ENCODE measurements at regions not wholly inside any gene's neighbourhood (a gene's known extent, or its start where the extent isn't known, plus 50 kb on each side); places are given as distances from the start of the nearest gene placed in this dataset.

DNA sequence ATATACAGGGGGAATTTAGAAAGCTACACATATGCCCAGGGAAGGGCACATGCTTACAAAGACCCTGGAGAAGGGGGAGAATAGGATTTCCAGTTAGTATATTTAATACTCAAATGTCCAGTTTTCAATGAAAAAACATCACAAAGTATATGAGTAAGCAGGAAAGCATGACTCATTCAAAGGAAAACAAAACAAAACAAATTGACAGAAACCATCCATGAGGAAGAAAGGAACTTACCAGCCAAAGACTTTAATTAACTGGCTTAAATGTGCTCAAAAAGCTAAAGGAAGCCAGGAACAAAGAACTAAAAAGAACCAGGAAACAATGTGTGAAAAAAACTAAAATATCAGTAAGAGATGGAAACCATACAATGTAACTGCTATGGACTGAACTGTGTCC is 716.2 kb upstream of the ARGLU1 start:
- Mint-ChIP-seq H3K9me3 (peaks cover 16% of the 10 kb centered on the region), H3K36me3 (ENCODE audit: low read depth) (no peaks in the 10 kb centered on the region), H3K4me1 (ENCODE audit: low read depth) (no peaks in the 10 kb centered on the region), H3K27ac (no peak overlapping the region), H3K27me3 (no peaks in the 10 kb centered on the region), H3K4me3 (no peak overlapping the region)

DNA sequence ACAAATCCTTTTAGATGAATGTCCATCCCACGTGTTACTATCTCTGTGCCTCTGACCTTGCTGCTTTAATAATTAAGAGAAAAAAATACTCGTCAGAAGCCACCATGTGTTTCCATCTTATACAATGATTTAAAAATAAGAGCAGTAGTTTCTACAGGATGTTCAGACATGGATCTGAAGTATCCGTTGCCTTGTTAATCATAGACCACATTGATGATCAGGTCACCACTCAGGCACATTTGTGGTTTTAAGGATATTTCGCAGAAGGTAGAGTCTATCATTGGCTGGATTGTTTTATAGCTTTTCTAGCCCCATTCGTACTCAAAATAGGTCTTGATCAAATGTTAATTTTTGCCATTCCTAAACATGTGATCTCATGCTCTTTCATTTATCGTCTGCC is 710.0 kb upstream of the ARGLU1 start:
- Mint-ChIP-seq H3K27me3 (no peaks in the 10 kb centered on the region), H3K4me3 (no peak overlapping the region), H3K27ac (no peak overlapping the region), H3K4me1 (ENCODE audit: low read depth) (no peaks in the 10 kb centered on the region), H3K9me3 (peaks cover 10% of the 10 kb centered on the region), H3K36me3 (ENCODE audit: low read depth) (no peaks in the 10 kb centered on the region)

DNA sequence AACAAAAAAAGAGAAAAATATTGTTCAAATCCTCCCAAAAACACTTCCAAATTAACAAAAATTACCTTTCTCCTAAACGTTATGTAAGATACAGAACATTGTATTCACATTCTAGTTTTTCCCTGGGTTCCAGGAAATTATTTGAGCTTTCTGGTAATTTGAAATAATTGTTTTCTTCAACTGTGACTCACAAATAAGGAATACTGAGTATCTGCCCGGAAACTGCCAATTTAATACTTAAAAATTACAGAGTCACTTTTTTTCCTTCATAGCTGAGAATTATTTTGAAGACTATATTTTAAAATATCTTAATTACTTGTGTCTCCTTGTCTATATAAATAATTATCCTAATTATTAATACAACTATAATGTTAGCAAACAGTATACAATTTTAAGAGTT is 709.0 kb upstream of the ARGLU1 start:
- Mint-ChIP-seq H3K9me3 (peaks cover 10% of the 10 kb centered on the region), H3K27me3 (no peaks in the 10 kb centered on the region), H3K4me3 (no peak overlapping the region), H3K27ac (no peak overlapping the region), H3K4me1 (ENCODE audit: low read depth) (no peaks in the 10 kb centered on the region), H3K36me3 (ENCODE audit: low read depth) (no peaks in the 10 kb centered on the region)

DNA sequence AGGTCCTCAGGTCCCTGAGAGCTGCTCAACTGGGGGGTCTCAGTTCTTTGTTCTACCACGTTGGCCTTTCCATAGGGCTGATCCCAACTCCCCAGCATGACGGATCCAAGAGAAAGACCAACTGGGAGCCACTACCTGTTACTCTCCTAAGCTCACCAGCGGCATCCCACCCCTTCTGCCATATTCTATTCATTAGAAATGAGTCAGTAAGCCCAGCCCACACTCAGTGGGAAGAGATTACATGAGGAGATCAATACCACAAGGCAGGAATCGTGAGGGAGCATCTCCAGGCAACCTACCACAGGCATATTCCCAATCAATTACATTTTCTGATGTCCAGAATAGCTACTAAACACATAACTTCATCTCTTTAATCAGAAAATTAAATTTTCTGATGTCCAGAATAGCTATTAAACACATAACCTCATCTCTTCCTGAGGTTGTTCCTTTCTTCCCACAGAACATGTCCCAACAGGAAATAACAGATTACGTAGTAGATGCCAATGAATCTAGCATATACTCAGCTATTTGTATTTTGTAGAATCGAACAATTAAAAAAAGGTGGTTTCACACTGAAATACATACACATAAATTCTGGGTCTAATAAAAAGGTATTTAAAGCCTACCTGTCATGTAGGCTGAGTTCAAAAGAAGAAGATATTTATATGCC is 708.1 kb upstream of the ARGLU1 start:
- no peak overlapping the region for H3K4me3 Mint-ChIP-seq
- H3K27ac Mint-ChIP-seq, result no peak overlapping the region
- peaks cover 8% of the 10 kb centered on the region for H3K9me3 Mint-ChIP-seq
- no peaks in the 10 kb centered on the region for H3K4me1 Mint-ChIP-seq (ENCODE audit: low read depth)
- no peaks in the 10 kb centered on the region for H3K27me3 Mint-ChIP-seq
- no peaks in the 10 kb centered on the region for H3K36me3 Mint-ChIP-seq (ENCODE audit: low read depth)

DNA sequence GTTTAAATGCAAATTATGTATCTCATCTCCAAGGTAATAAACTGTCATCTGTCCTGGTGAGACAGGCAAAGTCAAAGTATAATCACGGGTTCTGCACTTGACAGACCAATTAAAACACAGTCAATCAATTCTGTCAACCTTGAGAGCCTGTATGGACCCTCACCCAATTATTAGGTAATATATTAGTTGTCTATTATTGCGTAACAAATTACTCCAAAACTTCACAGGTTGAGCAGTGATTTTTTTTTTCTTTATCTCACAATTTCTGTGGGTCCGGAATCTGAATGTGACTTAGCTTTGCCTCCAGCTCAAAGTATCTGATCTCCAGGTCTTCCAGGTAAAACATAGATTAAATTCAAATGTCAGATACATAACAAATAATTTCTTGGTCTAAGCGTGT is 707.4 kb upstream of the ARGLU1 start:
- peaks cover 7% of the 10 kb centered on the region for H3K9me3 Mint-ChIP-seq

DNA sequence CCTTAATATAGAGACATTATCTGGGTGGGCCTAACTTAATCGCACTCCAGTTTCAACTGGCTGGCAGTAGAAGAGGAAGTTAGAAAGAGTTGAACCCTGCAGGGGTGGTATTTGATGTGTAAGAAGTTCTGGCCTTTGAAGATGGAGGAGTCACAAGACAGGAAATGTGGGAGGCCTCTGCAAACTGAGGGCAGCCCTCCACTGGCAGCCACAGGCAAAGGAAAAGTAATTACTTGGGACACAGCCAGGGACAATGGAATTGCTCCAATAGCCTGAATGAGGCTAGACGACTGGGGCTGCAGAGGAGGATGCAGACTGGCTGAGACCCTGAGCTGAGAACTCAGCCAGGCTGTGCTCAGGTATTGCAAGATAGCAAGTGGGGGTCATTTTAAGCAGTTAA is 703.3 kb upstream of the ARGLU1 start:
- H3K9me3 Mint-ChIP-seq, result peaks cover 13% of the 10 kb centered on the region
- no peak overlapping the region for H3K27ac Mint-ChIP-seq
- H3K27me3 Mint-ChIP-seq, result no peaks in the 10 kb centered on the region
- no peaks in the 10 kb centered on the region for H3K4me1 Mint-ChIP-seq (ENCODE audit: low read depth)
- no peaks in the 10 kb centered on the region for H3K36me3 Mint-ChIP-seq (ENCODE audit: low read depth)
- no peak overlapping the region for H3K4me3 Mint-ChIP-seq

More for the DNA sequence above, 707.4 kb upstream of the ARGLU1 start:
- no peaks in the 10 kb centered on the region for H3K4me1 Mint-ChIP-seq (ENCODE audit: low read depth)
- H3K27ac Mint-ChIP-seq, result no peak overlapping the region
- no peaks in the 10 kb centered on the region for H3K27me3 Mint-ChIP-seq
- H3K36me3 Mint-ChIP-seq (ENCODE audit: low read depth), result no peaks in the 10 kb centered on the region
- no peak overlapping the region for H3K4me3 Mint-ChIP-seq

DNA sequence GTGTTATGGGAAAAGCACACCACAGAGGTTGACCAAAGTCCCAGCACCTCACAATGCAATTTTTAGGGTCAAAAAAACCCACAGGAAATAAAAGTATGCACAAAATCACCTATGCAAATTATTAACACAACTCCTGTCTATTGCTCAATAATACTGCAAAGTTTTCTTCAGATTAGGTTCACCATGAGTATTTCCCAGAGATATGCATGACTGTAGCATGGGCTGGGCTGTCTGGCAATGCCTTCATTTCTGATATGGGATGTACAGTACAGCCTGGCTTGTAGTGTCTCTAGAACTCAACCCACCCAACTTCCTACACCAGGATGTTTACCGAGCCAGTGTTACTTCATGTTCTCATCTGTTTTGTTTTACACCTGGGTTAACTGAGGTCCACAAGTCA is 698.7 kb upstream of the ARGLU1 start:
- no peaks in the 10 kb centered on the region for H3K4me1 Mint-ChIP-seq (ENCODE audit: low read depth)
- no peaks in the 10 kb centered on the region for H3K36me3 Mint-ChIP-seq (ENCODE audit: low read depth)
- H3K27ac Mint-ChIP-seq, result no peak overlapping the region
- H3K4me3 Mint-ChIP-seq, result no peak overlapping the region
- H3K9me3 Mint-ChIP-seq, result peaks cover 10% of the 10 kb centered on the region
- H3K27me3 Mint-ChIP-seq, result no peaks in the 10 kb centered on the region

DNA sequence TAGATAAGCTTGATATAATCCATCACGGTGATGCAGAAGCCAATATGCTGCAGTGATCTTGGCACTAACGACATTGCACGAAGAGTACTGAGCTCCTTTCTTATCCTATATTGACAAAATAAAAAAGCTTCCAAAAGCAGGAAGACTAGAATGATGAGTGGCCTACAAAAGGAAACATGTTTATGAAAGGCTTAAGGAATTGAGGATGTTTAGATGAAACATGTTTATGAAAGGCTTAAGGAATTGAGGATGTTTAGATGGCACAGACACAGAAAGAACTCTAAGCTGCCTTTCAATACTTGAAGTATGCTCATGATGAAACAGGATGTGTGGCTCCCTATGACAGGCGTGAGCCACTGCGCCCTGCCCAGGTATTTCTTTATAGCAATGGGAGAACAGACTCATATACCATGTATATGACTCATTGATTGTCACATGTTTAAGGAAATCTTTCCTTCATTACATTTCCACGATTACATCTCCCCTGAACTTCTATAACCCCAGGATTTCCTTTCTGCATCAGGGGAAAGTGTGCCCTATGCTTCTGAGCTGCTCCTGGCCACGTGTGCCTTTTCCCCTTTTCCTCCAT is 690.8 kb upstream of the ARGLU1 start:
- H3K27ac Mint-ChIP-seq, result no peak overlapping the region
- no peak overlapping the region for H3K4me3 Mint-ChIP-seq
- no peaks in the 10 kb centered on the region for H3K4me1 Mint-ChIP-seq (ENCODE audit: low read depth)
- H3K9me3 Mint-ChIP-seq, result peaks cover 3% of the 10 kb centered on the region
- H3K36me3 Mint-ChIP-seq (ENCODE audit: low read depth), result no peaks in the 10 kb centered on the region
- no peaks in the 10 kb centered on the region for H3K27me3 Mint-ChIP-seq

DNA sequence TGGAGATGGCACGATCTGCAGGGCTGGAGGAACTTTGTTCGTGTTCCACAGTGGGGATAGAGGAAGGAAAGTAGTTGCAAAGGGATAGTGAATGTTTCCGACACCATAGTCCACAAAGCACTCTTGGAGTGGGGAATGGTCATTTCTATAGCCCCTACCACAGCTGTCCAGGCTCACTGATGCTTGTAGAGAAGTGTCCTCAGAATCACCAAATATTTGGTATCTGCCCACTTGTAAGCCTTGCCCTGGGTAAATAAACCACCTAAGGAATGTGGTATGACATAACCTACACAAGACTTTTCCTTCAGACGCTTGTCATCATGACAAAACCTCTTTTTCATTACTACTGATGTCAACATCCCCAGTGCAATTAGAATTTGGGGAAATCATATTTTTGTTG is 686.5 kb upstream of the ARGLU1 start:
- H3K36me3 Mint-ChIP-seq (ENCODE audit: low read depth), result no peaks in the 10 kb centered on the region
- peaks cover 3% of the 10 kb centered on the region for H3K9me3 Mint-ChIP-seq

DNA sequence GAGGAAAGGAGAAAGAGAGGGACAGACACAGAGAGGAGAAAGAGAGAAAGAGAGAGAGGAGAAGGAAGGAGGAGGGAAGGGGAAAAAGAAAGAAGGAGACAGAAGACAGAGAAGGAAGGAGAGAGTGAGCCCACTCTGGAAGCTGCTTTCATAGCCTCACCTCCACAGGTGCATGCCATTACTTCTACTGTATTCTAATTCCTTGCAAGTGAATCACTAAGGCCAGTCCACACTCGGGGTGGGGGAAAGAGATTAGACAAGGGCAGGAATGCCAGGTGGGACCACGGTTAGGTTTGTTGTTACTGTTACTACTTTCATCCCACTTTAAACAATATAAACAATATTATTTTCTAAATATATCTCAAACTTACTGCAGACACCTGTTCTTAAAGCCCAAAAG is 684.5 kb upstream of the ARGLU1 start:
- Mint-ChIP-seq H3K4me3 (no peak overlapping the region), H3K27ac (no peak overlapping the region), H3K4me1 (ENCODE audit: low read depth) (no peaks in the 10 kb centered on the region)

More for the DNA sequence above, 686.5 kb upstream of the ARGLU1 start:
- no peaks in the 10 kb centered on the region for H3K4me1 Mint-ChIP-seq (ENCODE audit: low read depth)
- H3K4me3 Mint-ChIP-seq, result no peak overlapping the region
- H3K27me3 Mint-ChIP-seq, result no peaks in the 10 kb centered on the region
- H3K27ac Mint-ChIP-seq, result no peak overlapping the region

DNA sequence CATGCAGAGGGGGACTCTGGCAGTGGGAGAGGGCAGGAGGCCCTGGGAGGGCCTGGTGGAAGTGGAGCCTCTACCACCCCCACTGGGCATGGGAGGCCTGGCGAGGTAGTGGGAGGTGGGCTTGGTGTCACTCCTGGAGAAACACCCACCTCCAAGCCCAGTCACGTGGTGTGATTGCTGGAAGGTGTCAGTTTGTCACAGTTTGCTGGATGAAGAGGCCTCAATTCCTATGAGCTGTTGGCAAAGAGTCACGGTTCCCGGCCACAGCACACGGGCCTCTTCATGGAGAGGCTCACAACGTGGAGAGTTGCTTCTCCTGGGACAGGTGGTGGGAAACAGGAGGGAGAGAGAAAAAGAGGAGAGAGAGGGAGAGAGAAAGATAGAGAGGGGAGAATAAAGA is 684.1 kb upstream of the ARGLU1 start:
- Mint-ChIP-seq H3K4me3 (no peak overlapping the region), H3K36me3 (ENCODE audit: low read depth) (no peaks in the 10 kb centered on the region), H3K4me1 (ENCODE audit: low read depth) (no peaks in the 10 kb centered on the region), H3K9me3 (peaks cover 3% of the 10 kb centered on the region), H3K27ac (no peak overlapping the region), H3K27me3 (no peaks in the 10 kb centered on the region)

More for the DNA sequence above, 684.5 kb upstream of the ARGLU1 start:
- H3K36me3 Mint-ChIP-seq (ENCODE audit: low read depth), result no peaks in the 10 kb centered on the region
- H3K9me3 Mint-ChIP-seq, result peaks cover 3% of the 10 kb centered on the region
- H3K27me3 Mint-ChIP-seq, result no peaks in the 10 kb centered on the region

DNA sequence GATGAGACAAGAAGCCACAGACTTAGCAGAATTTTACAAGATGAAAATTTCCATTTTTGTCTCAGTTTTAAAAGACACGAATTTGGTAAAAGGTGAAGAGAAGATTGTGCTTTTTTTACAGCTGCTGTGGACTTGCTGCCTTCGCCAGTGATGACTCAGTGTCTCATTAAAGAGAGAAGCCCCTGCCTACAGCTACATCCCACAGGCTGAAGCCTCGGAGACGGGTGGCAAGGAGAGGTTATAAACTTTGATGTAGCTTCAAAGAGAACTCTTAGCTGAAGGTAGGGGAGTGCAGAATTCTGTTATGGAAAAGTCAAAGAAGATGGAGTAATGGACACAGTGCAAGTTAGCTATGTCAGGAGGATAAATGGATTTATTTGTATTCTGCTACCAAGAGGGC is 683.4 kb upstream of the ARGLU1 start:
- Mint-ChIP-seq H3K4me1 (ENCODE audit: low read depth) (no peaks in the 10 kb centered on the region), H3K27ac (no peak overlapping the region), H3K9me3 (peaks cover 3% of the 10 kb centered on the region), H3K4me3 (no peak overlapping the region), H3K27me3 (no peaks in the 10 kb centered on the region), H3K36me3 (ENCODE audit: low read depth) (no peaks in the 10 kb centered on the region)

DNA sequence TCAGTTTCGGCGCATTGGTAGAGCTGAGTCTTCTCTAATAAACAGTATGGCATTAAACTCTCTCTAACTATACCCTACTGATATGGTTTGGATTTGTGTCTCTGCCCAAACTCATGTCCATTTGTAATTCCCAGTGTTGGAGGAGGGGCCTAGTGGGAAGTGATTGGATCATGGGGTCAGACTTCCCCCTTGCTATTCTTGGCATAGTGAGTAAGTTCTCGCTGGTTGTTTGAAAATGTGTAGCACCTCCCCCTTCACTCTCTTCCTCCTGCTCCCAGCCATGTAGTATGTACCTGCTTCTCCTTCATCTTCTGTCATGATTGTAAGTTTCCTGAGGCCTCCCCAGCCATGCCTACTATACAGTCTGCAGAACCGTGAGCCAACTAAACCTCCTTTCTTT is 682.7 kb upstream of the ARGLU1 start:
- H3K36me3 Mint-ChIP-seq (ENCODE audit: low read depth), result no peaks in the 10 kb centered on the region
- no peaks in the 10 kb centered on the region for H3K27me3 Mint-ChIP-seq
- peaks cover 3% of the 10 kb centered on the region for H3K9me3 Mint-ChIP-seq
- H3K4me1 Mint-ChIP-seq (ENCODE audit: low read depth), result no peaks in the 10 kb centered on the region
- H3K4me3 Mint-ChIP-seq, result no peak overlapping the region
- H3K27ac Mint-ChIP-seq, result no peak overlapping the region

DNA sequence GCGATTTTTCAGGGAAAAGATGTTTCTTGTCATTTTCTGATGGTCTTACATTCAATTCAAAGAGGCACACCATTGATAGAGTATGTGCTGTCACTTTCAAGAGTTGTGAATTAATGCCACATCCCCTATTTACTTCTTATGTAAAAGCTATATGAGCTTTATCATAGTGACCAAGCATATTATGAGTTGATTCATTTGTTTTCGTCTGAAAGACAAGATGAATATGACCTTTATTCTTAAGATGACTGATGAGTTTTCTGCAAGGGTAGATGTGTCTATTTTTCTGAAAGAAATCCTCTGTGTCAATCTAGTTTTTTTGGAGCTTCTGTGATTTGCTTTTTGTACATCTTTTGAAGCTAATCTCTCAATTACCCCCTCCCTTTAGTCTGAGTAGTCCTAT is 676.3 kb upstream of the ARGLU1 start:
- Mint-ChIP-seq H3K27me3 (no peaks in the 10 kb centered on the region), H3K4me1 (ENCODE audit: low read depth) (no peaks in the 10 kb centered on the region), H3K27ac (no peak overlapping the region), H3K4me3 (no peak overlapping the region), H3K36me3 (ENCODE audit: low read depth) (no peaks in the 10 kb centered on the region), H3K9me3 (no peaks in the 10 kb centered on the region)

DNA sequence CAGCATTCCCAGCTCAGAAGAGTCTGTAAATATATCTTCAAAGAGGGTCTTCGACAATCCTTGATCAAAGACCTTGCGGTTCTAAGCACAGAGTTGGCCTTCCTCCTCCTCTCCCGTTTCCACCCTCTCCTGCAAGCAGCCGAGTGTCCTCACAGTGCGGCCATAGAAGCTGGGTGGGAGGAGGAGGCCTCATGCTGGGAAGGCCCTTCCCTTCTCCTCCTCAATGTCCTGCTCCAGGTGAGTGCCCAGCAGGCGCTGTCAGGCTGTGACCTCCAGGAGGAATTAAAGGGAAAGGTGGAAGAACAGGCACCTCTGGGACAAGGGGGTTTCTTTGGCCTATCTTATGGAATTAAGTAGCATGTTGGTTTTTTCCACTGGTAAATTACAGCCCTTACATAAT is 674.2 kb upstream of the ARGLU1 start:
- Mint-ChIP-seq H3K27me3 (no peaks in the 10 kb centered on the region), H3K27ac (no peak overlapping the region), H3K4me3 (no peak overlapping the region), H3K9me3 (no peaks in the 10 kb centered on the region), H3K4me1 (ENCODE audit: low read depth) (no peaks in the 10 kb centered on the region), H3K36me3 (ENCODE audit: low read depth) (no peaks in the 10 kb centered on the region)

DNA sequence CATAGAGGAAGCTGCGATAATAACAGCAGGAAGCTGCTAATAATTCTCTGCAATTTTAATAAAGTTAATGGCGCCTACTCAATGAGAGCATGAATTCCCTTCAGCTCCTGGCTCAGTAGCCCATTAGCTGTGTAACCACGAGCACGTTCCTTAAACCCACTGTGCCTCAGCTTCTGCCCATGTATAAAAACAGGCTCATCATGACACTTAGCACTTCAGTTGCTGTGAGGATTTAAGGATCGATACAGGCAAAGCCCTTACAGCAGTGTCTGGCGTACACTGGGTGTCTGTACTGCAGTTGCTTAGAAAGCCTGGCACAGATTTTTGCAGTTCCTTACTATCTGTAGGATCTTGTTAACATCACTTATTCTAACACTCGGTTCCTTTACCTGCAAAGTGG is 673.4 kb upstream of the ARGLU1 start:
- Mint-ChIP-seq H3K4me3 (no peak overlapping the region), H3K9me3 (no peaks in the 10 kb centered on the region), H3K27me3 (no peaks in the 10 kb centered on the region), H3K27ac (no peak overlapping the region), H3K36me3 (ENCODE audit: low read depth) (no peaks in the 10 kb centered on the region), H3K4me1 (ENCODE audit: low read depth) (no peaks in the 10 kb centered on the region)

All from stimulated activated naive CD8-positive, alpha-beta T cell treated with anti-CD3 and anti-CD28 coated beads, Interleukin-15, Interleukin-2, amounts not matched to agents 100 ng/mL and 50 ng/mL, for 24 hours (primary cell).